Spleen (tissue), 7 donors: ENCODE measurements at regions not wholly inside any gene's neighbourhood (a gene's known extent, or its start where the extent isn't known, plus 50 kb on each side); places are given as distances from the start of the nearest gene placed in this dataset.

Experiments used
- CTCF ChIP-seq, 11 experiments: fragments of 200-600 bp in 7 of 11; fragments of 450-650 bp in 4 of 11; sonication (generic) in 4 of 11; IDR thresholded peaks in 8 of 11; conservative IDR thresholded peaks in 3 of 11; 1 replicate in 7 of 11; 2 replicates in 4 of 11; pipeline versions ENCODE4 v1.4.0 to v1.8.0; 2016 to 2021; ENCODE audit warnings: antibody characterized with exemption in 11 of 11, inconsistent platforms in 4 of 11, mild to moderate bottlenecking in 1 of 11
- POLR2AphosphoS5 ChIP-seq, 3 donors: sonication (generic); formaldehyde crosslinking; IDR thresholded peaks; one replicate each; pipeline ENCODE4 v1.5.1; 2017; ENCODE audit warnings: antibody characterized with exemption in 3 of 3
- donor health status: DM: no; HTN: no; CAD: no; lungs with moderate emphysema.
- donor health status: DM: no; HTN: no; CAD: no.
- donor health status: DM: no; HTN: no; CAD: no.

- TF ChIP-seq CTCF (IDR thresholded peaks at IDR 0.05 in 8 of 11, conservative IDR thresholded peaks at IDR 0.05 in 3 of 11) (no peak), POLR2AphosphoS5 (IDR thresholded peaks at IDR 0.05) (no peak)
These were observed 82.3 kb downstream of the PRLHR start for GRCh38 chr10:118513174-118513573.
